NCI-H1105 treated with DMSO at 0.1 percent for 48 hours (cell line): ENCODE measurements at regions not wholly inside any gene's neighbourhood (a gene's known extent, or its start where the extent isn't known, plus 50 kb on each side); places are given as distances from the start of the nearest gene placed in this dataset.

ENCODE experiments used
- DNase-seq: peaks from one replicate; lab custom pipeline; 2025; lab: John Stamatoyannopoulos, UW

GRCh38 chr5:167228134-167228533 lies 1063.3 kb upstream of the WWC1 start:
- no peak for DNase-seq

GRCh38 chr5:167229751-167230150 lies 1061.7 kb upstream of the WWC1 start:
- DNase-seq = no peak

GRCh38 chr5:167230414-167230813 lies 1061.0 kb upstream of the WWC1 start:
- DNase-seq = no peak

GRCh38 chr5:167232675-167233311 lies 1058.7 kb upstream of the WWC1 start:
- no peak for DNase-seq

- no peak for DNase-seq
Observed at GRCh38 chr5:167233507-167234220, 1057.8 kb upstream of the WWC1 start.

- DNase-seq = no peak
Observed at GRCh38 chr5:167241436-167242067, 1049.9 kb upstream of the WWC1 start.

GRCh38 chr5:167242701-167243100 lies 1048.7 kb upstream of the WWC1 start:
- no peak for DNase-seq

- no peak for DNase-seq
Observed at GRCh38 chr5:167243463-167243862, 1048.0 kb upstream of the WWC1 start.

- DNase-seq = no peak
Observed at GRCh38 chr5:167244583-167244982, 1046.9 kb upstream of the WWC1 start.

GRCh38 chr5:167245868-167246267 lies 1045.6 kb upstream of the WWC1 start:
- no peak for DNase-seq

GRCh38 chr5:167247816-167248215 lies 1043.6 kb upstream of the WWC1 start:
- no peak for DNase-seq

- DNase-seq = no peak
Observed at GRCh38 chr5:167248257-167248656, 1043.2 kb upstream of the WWC1 start.

GRCh38 chr5:167250996-167251395 lies 1040.4 kb upstream of the WWC1 start:
- DNase-seq = no peak

GRCh38 chr5:167254132-167254531 lies 1037.3 kb upstream of the WWC1 start:
- no peak for DNase-seq

- no peak for DNase-seq
Observed at GRCh38 chr5:167255926-167256325, 1035.5 kb upstream of the WWC1 start.

GRCh38 chr5:167259806-167260205 lies 1031.6 kb upstream of the WWC1 start:
- no peak for DNase-seq

- no peak for DNase-seq
Observed at GRCh38 chr5:167261309-167262100, 1029.9 kb upstream of the WWC1 start.

- DNase-seq = no peak
Observed at GRCh38 chr5:167263185-167263584, 1028.3 kb upstream of the WWC1 start.

GRCh38 chr5:167264348-167264747 lies 1027.1 kb upstream of the WWC1 start:
- no peak for DNase-seq

- no peak for DNase-seq
Observed at GRCh38 chr5:167268337-167268736, 1023.1 kb upstream of the WWC1 start.

- DNase-seq = no peak
Observed at GRCh38 chr5:167269146-167269545, 1022.3 kb upstream of the WWC1 start.

GRCh38 chr5:167271081-167271480 lies 1020.4 kb upstream of the WWC1 start:
- DNase-seq = no peak

GRCh38 chr5:167271511-167271910 lies 1019.9 kb upstream of the WWC1 start:
- no peak for DNase-seq
